Panc1 (cell line): ENCODE measurements at regions not wholly inside any gene's neighbourhood (a gene's known extent, or its start where the extent isn't known, plus 50 kb on each side); places are given as distances from the start of the nearest gene placed in this dataset.

ENCODE experiments used
- ATAC-seq: fragments of 200-7000 bp; cut with Tn5 transposase; 2 replicates; pipeline ENCODE4 v1.9.1; 2020; ENCODE audit warnings: mild to moderate bottlenecking, moderate library complexity
- BruUV-seq: library from RNA; stranded (reverse); fragments of 400-500 nt; replicated peaks from 2 replicates; lab custom pipeline; 2021; lab: Mats Ljungman, UMichigan
- CTCF ChIA-PET: fragments of 300-600 bp; sonication (Branson Sonifier 250); formaldehyde crosslinking; loops from one replicate; lab custom pipeline; 2022; ENCODE audit warnings: antibody characterized with exemption; lab: Charles Lee
- POLR2A ChIA-PET: fragments of 300-600 bp; sonication (Branson Sonifier 250); formaldehyde crosslinking; loops from one replicate; lab custom pipeline; 2022; ENCODE audit warnings: antibody characterized with exemption; lab: Charles Lee
- DNase-seq: peaks from one replicate; pipeline ENCODE4 v3.0.0-alpha.2; 2010; ENCODE audit warnings: low read depth, low spot score
- H3K27ac ChIP-seq: 2 replicates; pipeline ENCODE4 v1.5.1; 2011; ENCODE audit warnings: mild to moderate bottlenecking, low read length, inconsistent platforms
- H3K27me3 ChIP-seq: fragments of 200-500 bp; sonication (Bioruptor generic); 2 replicates; pipeline ENCODE4 v1.6.0; 2014; ENCODE audit warnings: low read length, inconsistent platforms; ENCODE audit not compliant: control insufficient read depth, insufficient read depth
- H3K36me3 ChIP-seq: fragments of 200-500 bp; sonication (Bioruptor generic); 2 replicates; pipeline ENCODE4 v1.5.1; 2014; ENCODE audit warnings: inconsistent platforms, mild to moderate bottlenecking, low read length, moderate library complexity; ENCODE audit not compliant: control insufficient read depth, insufficient read depth
- H3K4me1 ChIP-seq: 2 replicates; pipeline ENCODE4 v1.5.1; 2011; ENCODE audit warnings: inconsistent platforms, mild to moderate bottlenecking, low read length, moderate library complexity; ENCODE audit not compliant: control insufficient read depth, insufficient read depth
- H3K4me3 ChIP-seq, 2 experiments: 2 replicates each; pipeline ENCODE4 v1.5.1; 2011 to 2012; ENCODE audit warnings: low read depth in 2 of 2, low read length in 2 of 2, mild to moderate bottlenecking in 2 of 2, inconsistent platforms in 1 of 2, moderate library complexity in 1 of 2
- H3K9me3 ChIP-seq: fragments of 200-500 bp; sonication (Bioruptor generic); 2 replicates; pipeline ENCODE4 v1.5.1; 2014; ENCODE audit warnings: low read depth, mild to moderate bottlenecking, inconsistent platforms, low read length, moderate library complexity; ENCODE audit not compliant: control insufficient read depth, insufficient read depth
- CTCF ChIP-seq: fragments of 450-650 bp; IDR thresholded peaks from 2 replicates; pipeline ENCODE4 v1.5.1; 2017; ENCODE audit warnings: mild to moderate bottlenecking
- POLR2AphosphoS5 ChIP-seq: IDR thresholded peaks from 2 replicates; pipeline ENCODE4 v1.6.1; 2012; ENCODE audit warnings: mild to moderate bottlenecking, low read depth, low read length, moderate library complexity
- REST ChIP-seq, 2 experiments: IDR thresholded peaks; 2 replicates each; pipeline ENCODE4 v1.6.1; 2011 to 2012; ENCODE audit warnings: low read depth in 2 of 2, control low read depth in 1 of 2, low read length in 1 of 2, mild to moderate bottlenecking in 1 of 2, moderate library complexity in 1 of 2; ENCODE audit not compliant: insufficient read depth in 1 of 2
- SIN3A ChIP-seq: IDR thresholded peaks from 2 replicates; pipeline ENCODE4 v1.6.1; 2012; ENCODE audit warnings: low read depth, mild to moderate bottlenecking, low read length, moderate library complexity, borderline replicate concordance; ENCODE audit not compliant: insufficient read depth
- TCF7L2 ChIP-seq: IDR thresholded peaks from 2 replicates; pipeline ENCODE4 v1.6.1; 2011; ENCODE audit warnings: mild to moderate bottlenecking, low read depth, low read length, inconsistent platforms
- in situ Hi-C: cut with HindIII; loops from 2 replicates; pipeline ENCODE4 v1.10.0; 2016; ENCODE audit warnings: low sequenced_read_pairs, low pct_unique_long_range_greater_than_20kb
- intact Hi-C: fragments of 100-400 bp; cut with micrococcal nuclease; formaldehyde crosslinking; loops from one replicate; pipeline ENCODE4 v1.10.0; 2022; ENCODE audit not compliant: unreplicated experiment

- H3K27me3 ChIP-seq = no peaks in the 10 kb centered on the region
- in situ Hi-C loops = no loop called here
- H3K36me3 ChIP-seq = no peaks in the 10 kb centered on the region
- no TSS peak for BruUV-seq
- ATAC-seq (no peak), DNase-seq (no peak)
- H3K9me3 ChIP-seq = no peaks in the 10 kb centered on the region
- TF ChIP-seq CTCF (no peak), POLR2AphosphoS5 (no peak), REST (IDR thresholded peaks at IDR 0.05; ENCODE audit: insufficient read depth in 1 of 2, low read depth in 2 of 2, low read length in 1 of 2) (no peak), TCF7L2 (no peak), SIN3A (no peak)
- intact Hi-C loops = no loop called here
- ChIA-PET CTCF (interaction anchor here (0.6 kb wide), 1 partner anchor 154 kb away, joined by 3 read pairs; no protein-coding TSS in a partner anchor), POLR2A (interaction anchor here (0.6 kb wide), 1 partner anchor 9 kb away, joined by 3 read pairs; no protein-coding TSS in a partner anchor)
- no peak overlapping the region for H3K27ac ChIP-seq
- no peak overlapping the region for H3K4me3 ChIP-seq
- H3K4me1 ChIP-seq = peaks cover 10% of the 10 kb centered on the region
Observed at GRCh38 chr9:129381481-129381957, 203.5 kb upstream of the IER5L start.

GRCh38 chr9:129380961-129381401, 202.9 kb upstream of the IER5L start:
- intact Hi-C loops (no loop called here), in situ Hi-C loops (no loop called here)
- ChIA-PET POLR2A (no interaction called here), CTCF (interaction anchor here (0.6 kb wide), 1 partner anchor 153 kb away, joined by 3 read pairs; no protein-coding TSS in a partner anchor)
- Histone ChIP-seq H3K4me1 (peaks cover 10% of the 10 kb centered on the region), H3K4me3 (no peak overlapping the region), H3K27me3 (no peaks in the 10 kb centered on the region), H3K9me3 (no peaks in the 10 kb centered on the region), H3K27ac (no peak overlapping the region), H3K36me3 (no peaks in the 10 kb centered on the region)
- ATAC-seq (no peak), DNase-seq (no peak)
- TF ChIP-seq POLR2AphosphoS5 = no peak
- TF ChIP-seq CTCF = no peak
- no peak for TF ChIP-seq SIN3A
- no peak for TF ChIP-seq REST (IDR thresholded peaks at IDR 0.05; ENCODE audit: insufficient read depth in 1 of 2, low read depth in 2 of 2, low read length in 1 of 2)
- TF ChIP-seq TCF7L2 = no peak
- no TSS peak for BruUV-seq
